HFFc6 (cell line): ENCODE measurements at regions not wholly inside any gene's neighbourhood (a gene's known extent, or its start where the extent isn't known, plus 50 kb on each side); places are given as distances from the start of the nearest gene placed in this dataset.

Experiments used
- DNase-seq: peaks from one replicate; pipeline ENCODE4 v3.0.0-alpha.2; 2018
- H3K27ac Mint-ChIP-seq: 2 replicates; pipeline ENCODE4 v1.8.0; 2020; ENCODE audit warnings: mild to moderate bottlenecking, mixed read lengths
- H3K27me3 Mint-ChIP-seq: 2 replicates; pipeline ENCODE4 v1.8.0; 2021; ENCODE audit warnings: mild to moderate bottlenecking, moderate library complexity, mixed read lengths; ENCODE audit not compliant: insufficient read depth
- H3K36me3 Mint-ChIP-seq: 2 replicates; pipeline ENCODE4 v1.8.0; 2021; ENCODE audit warnings: low read depth, mixed read lengths
- H3K4me1 Mint-ChIP-seq: 2 replicates; pipeline ENCODE4 v1.8.0; 2020; ENCODE audit warnings: low read depth, mixed read lengths
- H3K4me3 Mint-ChIP-seq: 2 replicates; pipeline ENCODE4 v1.8.0; 2020; ENCODE audit warnings: mild to moderate bottlenecking, moderate library complexity, mixed read lengths
- H3K9me3 Mint-ChIP-seq: 2 replicates; pipeline ENCODE4 v1.8.0; 2020; ENCODE audit warnings: mild to moderate bottlenecking, mixed read lengths
- TF ChIP-seq, protein P1 (sequence below): fragments of 200-600 bp; sonication (generic); IDR thresholded peaks from 2 replicates; pipeline ENCODE4 v1.5.0; 2021; ENCODE audit warnings: antibody characterized with exemption, mild to moderate bottlenecking

DNA sequence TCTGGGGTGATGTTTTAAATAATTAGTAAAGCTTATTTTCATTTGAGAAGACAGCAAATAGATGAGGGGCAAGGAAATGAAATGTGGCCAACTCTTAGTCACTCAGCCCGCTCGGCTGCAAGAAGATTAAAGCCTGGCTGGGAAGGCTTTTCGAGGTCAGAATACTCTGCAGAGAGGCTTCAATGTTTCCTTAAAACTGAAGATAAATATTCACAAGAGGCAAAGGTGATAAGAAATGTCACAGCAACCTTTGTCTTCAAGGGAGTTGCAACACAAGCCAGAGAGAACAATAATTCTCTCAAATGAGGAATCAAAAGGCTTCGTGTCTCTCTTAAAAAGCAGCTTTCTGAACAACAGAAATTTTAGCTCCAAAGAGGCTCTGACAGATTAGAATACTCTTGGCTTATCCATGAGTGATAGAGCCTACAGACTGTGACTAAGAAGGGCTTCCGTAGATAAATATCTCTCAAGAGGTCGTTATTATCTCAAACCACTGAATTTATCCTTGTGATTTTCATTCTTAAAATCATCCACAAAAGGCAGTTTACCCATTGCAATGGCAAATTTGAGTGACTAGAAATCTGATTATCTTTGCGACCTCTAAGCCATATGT, 92.5 kb downstream of the KLF6 start:
- Mint-ChIP-seq H3K27me3 (peaks cover 19% of the 10 kb centered on the region; the same call in 1 of the 2 replicates), H3K4me1 (peaks cover 15% of the 10 kb centered on the region), H3K36me3 (no peaks in the 10 kb centered on the region), H3K4me3 (no peak overlapping the region), H3K9me3 (no peaks in the 10 kb centered on the region), H3K27ac (no peak overlapping the region)
- TF ChIP-seq, protein P1, sequence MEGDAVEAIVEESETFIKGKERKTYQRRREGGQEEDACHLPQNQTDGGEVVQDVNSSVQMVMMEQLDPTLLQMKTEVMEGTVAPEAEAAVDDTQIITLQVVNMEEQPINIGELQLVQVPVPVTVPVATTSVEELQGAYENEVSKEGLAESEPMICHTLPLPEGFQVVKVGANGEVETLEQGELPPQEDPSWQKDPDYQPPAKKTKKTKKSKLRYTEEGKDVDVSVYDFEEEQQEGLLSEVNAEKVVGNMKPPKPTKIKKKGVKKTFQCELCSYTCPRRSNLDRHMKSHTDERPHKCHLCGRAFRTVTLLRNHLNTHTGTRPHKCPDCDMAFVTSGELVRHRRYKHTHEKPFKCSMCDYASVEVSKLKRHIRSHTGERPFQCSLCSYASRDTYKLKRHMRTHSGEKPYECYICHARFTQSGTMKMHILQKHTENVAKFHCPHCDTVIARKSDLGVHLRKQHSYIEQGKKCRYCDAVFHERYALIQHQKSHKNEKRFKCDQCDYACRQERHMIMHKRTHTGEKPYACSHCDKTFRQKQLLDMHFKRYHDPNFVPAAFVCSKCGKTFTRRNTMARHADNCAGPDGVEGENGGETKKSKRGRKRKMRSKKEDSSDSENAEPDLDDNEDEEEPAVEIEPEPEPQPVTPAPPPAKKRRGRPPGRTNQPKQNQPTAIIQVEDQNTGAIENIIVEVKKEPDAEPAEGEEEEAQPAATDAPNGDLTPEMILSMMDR = no peak
- no peak for DNase-seq

DNA sequence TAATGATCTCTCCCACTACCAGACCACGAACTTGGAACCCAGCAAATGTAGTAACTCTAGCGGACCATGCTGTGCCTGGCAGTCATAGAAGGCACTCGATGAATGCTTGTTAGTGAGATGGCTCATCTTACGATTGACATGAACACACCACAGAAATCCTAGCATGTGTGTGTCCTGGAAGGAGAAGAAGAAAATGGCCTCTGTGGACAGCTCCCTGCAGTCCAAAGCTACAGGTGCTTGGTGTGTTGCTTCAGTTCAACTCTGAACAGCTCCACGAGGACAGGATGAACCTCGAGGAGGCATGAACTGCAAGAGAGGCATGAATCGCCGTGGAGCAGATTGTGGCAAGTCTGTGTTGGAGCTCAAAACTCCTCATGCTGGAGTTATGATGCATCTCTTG, 93.5 kb downstream of the KLF6 start:
- Mint-ChIP-seq H3K4me1 (peaks cover 17% of the 10 kb centered on the region), H3K27ac (no peak overlapping the region), H3K9me3 (no peaks in the 10 kb centered on the region), H3K27me3 (peaks cover 16% of the 10 kb centered on the region; the same call in 1 of the 2 replicates), H3K36me3 (no peaks in the 10 kb centered on the region), H3K4me3 (no peak overlapping the region)
- no peak for DNase-seq
- TF ChIP-seq, protein P1 = no peak

DNA sequence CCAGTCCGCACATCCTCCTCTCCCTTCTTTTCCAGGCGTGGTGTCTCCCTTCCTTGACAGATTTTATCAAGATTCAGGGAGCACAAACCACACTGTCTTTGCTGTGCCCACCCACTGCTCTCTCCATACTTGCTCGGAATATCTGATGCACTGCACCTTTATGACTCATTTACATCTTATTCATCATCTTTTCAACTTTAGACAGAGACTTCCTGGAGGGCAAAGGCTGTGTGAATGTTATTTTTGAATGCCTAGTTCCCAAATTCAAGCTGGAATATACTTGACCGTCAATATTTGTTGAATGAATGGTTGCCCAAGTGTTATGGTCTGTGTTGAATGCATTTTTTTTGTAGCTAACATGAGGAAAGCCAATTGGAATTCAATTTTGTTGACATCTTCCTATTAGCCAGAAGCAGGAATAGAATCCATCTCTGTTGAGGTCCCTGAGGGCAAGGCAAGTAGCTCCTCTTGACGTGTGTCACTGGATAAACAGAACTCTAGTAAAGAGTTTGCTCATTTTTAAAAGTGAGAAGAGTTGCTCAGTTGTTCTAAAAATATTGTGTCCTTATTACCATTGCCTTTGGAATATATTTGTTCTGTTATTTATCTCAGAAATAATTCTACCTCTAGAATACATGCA, 95.0 kb downstream of the KLF6 start:
- Mint-ChIP-seq H3K27me3 (peaks cover 10% of the 10 kb centered on the region), H3K4me1 (peaks cover 17% of the 10 kb centered on the region), H3K36me3 (no peaks in the 10 kb centered on the region), H3K27ac (no peak overlapping the region), H3K9me3 (no peaks in the 10 kb centered on the region), H3K4me3 (no peak overlapping the region)
- TF ChIP-seq, protein P1 = no peak
- no peak for DNase-seq

DNA sequence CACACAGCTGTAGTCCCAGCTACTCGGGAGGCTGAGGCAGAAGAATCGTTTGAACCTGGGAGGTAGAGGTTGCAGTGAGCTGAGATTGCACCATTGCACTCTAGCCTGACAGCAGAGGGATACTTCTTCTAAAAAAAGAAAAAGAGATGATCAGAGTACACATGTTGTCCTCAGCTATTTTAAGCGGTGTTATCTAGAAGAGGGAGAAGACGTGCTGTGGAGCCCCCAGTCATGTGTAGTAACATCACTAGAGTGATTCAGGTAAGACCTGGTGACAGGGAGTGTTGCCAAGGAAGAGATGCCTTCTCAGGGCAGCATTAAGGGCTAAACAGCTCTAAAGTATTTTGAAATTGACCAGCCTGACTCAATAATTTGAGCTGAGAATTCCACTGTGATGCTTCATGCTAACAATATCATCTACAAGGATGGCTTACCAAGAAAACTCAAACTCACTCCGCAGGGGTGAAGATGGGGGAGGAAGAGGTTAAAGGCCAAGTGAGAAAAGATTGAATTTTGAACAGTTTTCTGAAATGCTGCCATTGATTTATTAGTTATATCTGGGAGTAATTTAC, 97.4 kb downstream of the KLF6 start:
- no peak for DNase-seq
- Mint-ChIP-seq H3K4me3 (no peak overlapping the region), H3K9me3 (no peaks in the 10 kb centered on the region), H3K4me1 (peaks cover 17% of the 10 kb centered on the region), H3K27ac (no peak overlapping the region), H3K36me3 (no peaks in the 10 kb centered on the region), H3K27me3 (peaks cover 11% of the 10 kb centered on the region)
- TF ChIP-seq, protein P1 = no peak

DNA sequence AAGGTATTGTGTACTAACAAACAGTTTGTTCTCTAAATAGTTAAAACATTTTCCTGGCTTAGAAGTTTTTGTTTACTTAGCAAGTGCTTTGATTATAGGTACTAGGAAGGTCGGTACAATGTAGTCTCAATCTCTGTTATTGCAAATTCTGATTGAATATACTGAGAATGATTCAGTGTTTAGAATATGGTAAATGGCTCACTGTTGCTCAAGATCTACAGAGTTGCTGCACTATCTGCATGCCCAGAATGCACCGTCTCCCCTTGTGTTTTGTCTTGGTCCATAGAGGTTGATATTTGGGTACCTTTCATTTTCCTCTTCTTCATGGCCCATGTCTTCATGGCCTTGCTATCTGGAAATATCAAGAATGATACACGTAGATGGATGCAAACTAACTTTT, 99.6 kb downstream of the KLF6 start:
- Mint-ChIP-seq H3K27ac (no peak overlapping the region), H3K36me3 (no peaks in the 10 kb centered on the region), H3K27me3 (peaks cover 9% of the 10 kb centered on the region), H3K4me1 (peaks cover 17% of the 10 kb centered on the region), H3K9me3 (no peaks in the 10 kb centered on the region), H3K4me3 (no peak overlapping the region)
- TF ChIP-seq, protein P1 = no peak
- no peak for DNase-seq
